Urothelium cell line (cell line): ENCODE measurements at regions not wholly inside any gene's neighbourhood (a gene's known extent, or its start where the extent isn't known, plus 50 kb on each side); places are given as distances from the start of the nearest gene placed in this dataset.
"Not testable (repeated sequence)": the region's sequence is repeated elsewhere in the genome, so short reads cannot be mapped to it uniquely, and the experiment has no call there.

Experiments used
- DNase-seq: peaks from one replicate; pipeline ENCODE4 v3.0.0; 2011; ENCODE audit warnings: low spot score, mixed read lengths
- FAIRE-seq: peaks from 2 replicates; lab custom pipeline; 2011; peaks lifted over from hg19 to GRCh38; lab: Jason Lieb, UNC

DNA sequence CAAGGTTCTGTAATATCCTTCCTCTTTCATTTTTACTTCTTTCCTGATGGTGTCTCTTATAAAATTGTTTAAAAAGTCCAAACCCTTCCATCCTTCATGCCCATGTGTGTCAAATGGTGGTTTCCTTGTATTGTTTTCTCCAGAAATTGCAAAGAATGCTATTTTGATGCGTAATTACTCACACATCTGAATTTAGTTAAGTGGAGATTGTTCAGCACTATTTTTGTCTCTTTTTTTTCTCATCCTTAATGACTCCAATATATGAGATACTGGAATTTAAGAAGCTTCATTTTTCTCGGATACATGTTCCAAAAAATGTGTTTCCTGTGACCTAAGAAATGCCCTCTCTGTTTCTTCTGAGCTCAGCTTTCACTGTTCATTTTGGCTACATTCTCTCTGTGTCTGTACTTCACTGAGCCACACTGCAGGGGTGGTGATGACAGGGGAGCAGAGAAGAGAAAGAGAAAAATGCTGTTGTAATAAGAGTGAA, 799.8 kb downstream of the DIPK2A start:
- no peak for DNase-seq
- no peak for FAIRE-seq

DNA sequence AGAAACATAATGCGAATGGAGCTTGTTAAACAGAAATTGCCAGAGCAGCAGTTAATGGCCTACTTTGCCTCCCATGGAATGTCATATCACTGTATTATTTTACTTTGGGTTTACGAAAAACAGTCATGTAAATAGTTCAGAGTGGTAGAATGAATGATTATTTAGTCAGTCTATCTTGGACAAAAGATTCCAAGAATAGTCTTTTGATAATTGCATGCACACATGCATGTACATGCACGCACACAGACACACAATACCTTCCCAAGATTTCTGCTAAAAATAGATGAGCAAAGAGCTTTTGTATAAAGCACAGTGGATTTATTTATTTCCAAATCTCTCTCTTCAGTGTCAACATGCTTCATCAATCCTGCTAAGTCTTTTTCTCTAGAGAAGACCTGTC, 800.7 kb downstream of the DIPK2A start:
- DNase-seq (no peak), FAIRE-seq (no peak)

DNA sequence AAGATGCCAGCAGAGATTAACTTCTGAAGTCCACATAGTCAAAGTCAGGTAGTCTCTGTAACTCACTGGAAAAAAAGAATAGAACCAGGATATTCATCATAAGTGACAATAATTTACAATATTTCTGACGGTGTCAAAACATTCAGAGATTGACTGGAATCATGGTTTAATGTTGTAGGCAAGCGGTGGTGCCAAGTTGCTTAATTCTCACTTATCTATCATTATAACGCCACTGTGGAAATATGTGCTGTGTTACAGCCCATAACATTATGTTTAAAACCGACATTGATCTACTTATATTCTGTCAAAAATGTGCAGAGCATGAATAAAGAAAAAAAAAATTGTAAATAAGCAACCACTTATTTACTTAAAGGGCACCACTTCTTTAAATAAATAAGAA, 801.7 kb downstream of the DIPK2A start:
- DNase-seq (no peak), FAIRE-seq (no peak)

DNA sequence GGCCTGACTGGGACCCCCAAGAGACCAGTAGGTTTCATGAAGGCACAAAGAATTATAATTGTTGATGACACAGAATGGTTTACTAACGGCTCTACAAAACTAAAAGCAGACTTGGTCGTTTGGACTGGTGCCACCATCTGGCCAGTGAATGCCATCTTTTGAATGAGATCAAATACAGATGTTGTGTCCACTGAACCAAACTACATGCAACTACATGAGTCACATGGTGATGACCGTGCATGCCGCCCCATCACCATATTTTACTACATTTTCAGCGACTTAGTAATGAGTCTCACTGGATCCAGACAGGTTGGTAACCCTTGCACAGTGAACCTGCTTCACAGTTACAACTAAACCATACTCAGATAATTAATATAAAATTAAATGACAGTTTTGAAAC, 803.3 kb downstream of the DIPK2A start:
- DNase-seq = no peak
- FAIRE-seq = no peak

DNA sequence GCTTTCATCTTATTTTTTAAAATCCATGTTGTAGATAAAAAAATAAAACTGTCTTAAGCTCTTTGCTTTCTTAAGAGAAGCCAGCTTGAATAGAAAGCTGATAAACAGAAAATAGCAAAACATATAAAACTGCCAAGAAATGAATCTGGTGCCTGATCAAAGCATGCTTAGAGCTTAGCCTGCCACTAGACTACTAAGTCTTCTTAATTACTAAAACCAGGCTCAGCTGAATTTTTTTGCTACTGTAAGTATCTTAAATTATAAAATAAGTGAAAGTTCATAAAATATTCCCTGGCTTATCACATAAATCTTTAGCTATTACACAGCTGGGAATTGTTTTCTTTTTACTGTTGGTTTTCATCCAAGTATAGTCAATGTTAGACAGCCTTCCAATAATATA, 803.9 kb downstream of the DIPK2A start:
- FAIRE-seq = no peak
- no peak for DNase-seq

DNA sequence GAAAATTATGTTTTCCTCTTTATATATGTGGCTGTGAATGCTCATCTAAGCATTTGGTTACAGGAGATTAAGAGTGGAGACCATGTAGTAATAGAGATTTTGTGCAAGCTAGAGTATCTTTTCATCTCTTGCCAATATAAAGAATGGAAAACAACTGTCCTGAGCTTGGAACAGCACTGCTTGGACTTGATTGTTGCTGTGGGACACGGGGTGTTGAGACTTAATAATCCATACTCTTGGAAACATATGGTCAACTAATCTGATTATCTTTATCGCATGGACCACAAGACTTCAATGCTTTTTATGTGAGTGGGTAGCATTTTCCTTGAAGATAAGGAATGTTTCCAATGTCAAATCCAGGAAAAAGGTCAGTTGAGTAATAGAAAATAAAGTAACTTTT, 806.3 kb downstream of the DIPK2A start:
- no peak for FAIRE-seq
- no peak for DNase-seq

DNA sequence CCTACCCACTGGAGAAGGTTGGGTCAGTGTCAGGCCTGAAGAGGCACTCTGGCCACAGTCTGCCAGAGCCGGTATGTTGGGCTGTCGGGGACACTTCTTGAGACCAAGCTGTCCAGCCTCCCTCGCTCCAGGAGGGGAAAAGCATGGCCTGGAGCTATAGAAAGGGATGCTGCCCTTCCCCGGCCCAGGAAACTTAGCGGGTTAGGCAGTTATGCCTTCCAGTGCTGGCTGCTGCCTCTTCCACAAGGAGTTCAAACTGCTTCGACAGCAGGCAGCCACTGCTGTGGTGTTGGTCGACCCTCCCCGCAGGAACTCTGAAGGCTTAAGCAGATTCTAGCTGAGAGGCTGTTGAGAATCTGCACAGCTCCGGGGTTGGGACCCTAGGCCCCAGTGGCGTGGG, 819.4 kb downstream of the DIPK2A start:
- no peak for FAIRE-seq

DNA sequence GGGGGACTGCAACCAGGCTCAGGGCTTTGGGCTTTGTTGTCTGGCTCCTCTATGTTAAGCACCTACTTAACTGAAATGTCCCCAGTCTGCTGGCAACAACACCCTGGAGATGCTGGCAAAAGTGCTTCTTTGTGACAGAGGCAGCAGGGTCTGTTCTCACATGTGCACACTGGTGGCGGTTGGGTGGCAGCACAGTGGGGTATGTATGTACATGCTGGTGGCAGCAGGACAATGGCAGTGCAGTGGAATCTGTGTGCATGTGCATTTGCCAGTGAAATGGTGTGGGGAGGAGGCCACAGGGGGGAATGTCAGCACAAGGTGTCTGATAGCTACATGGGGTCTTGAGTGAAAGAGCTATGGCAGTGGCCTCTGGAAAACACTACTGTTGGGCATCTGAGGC, 830.3 kb downstream of the DIPK2A start:
- FAIRE-seq (no peak), DNase-seq (no peak)

More for the DNA sequence above, 819.4 kb downstream of the DIPK2A start:
- no peak for DNase-seq

DNA sequence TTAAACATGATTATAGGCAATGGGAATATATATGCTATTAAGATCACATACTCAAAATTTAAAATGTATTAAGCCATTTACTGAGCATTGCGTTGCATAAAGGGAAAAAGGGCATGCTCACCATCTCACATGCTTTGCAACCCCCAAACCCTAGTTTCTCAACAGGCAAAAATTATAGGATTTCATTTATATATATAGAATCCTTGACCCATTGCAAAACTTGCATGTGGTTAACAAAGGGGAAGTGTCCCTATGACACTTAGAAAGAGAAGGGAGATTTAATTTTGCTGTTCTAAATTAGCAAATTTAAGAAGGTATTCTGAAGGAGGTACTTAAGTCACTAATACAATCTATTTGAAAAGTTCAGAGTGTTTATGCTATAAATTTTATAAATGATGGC, 837.8 kb downstream of the DIPK2A start:
- no peak for FAIRE-seq
- DNase-seq = no peak

DNA sequence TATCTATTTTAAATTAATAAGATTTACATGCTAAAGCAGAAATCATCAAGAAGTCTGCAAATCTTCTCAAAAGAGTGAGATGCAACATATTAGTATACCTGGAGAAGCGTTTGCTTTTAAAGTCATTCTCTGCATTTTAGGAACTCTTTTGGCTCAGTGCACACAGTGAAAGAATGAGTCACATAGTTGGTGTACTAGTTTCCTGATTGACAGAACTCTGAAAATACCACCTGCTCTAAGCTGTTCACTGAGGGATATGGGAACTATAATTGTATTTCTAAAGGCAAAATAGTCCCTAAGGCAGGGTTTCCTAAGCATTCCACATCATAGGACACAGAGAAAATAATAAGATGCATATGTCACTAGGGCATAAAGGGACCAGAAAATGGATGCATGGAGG, 838.5 kb downstream of the DIPK2A start:
- DNase-seq = no peak
- no peak for FAIRE-seq

DNA sequence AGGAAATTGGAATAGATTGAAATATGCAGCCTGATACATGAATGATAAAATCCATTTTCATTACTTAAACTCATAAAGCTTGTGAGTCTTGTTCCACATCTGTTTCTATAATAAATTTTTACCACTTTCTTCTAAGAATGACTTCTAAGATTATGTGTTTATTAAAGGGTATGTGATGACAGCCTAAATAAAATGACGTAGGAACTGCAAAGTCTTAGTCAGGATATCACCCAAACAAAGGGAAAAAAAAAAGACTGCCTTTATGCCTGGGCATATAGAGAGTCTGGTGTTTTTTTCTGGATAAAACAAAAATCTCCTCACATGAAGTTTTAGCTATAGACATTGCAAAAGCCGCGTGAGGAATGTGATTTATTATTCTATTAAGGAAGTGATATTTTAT, 844.0 kb downstream of the DIPK2A start:
- FAIRE-seq = no peak
- no peak for DNase-seq

DNA sequence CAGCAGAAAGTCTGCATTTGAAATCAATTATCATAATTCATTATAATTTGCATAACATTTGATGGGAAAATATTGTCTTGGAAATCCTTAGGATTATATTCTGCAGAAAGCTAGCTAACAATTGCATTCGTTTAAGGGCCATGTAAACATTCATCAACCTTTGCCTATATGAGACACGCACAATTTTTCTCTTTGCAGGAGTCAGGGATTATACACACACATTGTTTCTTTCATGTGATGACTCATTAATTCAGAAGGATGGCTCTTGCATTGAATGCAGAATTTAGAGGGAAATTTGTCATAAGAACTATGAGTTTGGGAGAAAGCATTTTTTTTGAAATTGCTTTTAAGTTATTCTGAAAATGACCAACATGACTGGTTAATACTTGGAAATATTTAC, 844.7 kb downstream of the DIPK2A start:
- DNase-seq = no peak
- no peak for FAIRE-seq

DNA sequence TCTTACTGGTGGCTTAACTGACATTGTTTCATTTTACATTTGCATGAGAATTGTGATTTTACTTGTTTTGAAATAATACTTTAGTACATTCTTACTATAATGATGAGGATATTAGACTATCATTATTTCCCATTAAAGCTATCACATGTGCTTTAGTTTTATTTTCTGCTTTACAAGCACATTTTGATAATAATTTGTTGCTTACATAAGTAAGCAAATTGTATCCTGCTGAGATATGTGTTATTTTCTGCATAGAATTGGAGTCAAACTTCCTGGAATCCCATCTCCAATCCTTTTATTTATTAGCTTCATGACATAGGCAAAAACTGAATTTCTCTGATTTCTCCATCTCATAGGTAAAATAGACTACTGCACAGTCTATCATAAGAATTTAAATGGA, 847.4 kb downstream of the DIPK2A start:
- FAIRE-seq = no peak
- no peak for DNase-seq

DNA sequence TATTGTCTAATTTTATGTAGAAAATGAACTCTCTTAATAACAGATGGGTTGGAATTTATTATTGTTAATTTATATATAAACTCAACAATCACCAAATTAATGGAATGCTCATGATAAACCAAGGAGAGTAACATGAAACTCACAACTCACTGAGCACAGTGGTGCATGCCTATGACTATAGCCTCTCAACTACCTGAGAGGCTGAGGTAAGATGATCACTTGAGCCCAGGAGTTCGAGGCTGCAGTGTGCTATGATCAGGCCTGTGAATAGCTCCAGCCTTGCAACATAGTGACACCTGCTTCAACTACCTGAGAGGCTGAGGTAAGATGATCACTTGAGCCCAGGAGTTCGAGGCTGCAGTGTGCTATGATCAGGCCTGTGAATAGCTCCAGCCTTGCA, 848.6 kb downstream of the DIPK2A start:
- FAIRE-seq = not testable (repeated sequence)

DNA sequence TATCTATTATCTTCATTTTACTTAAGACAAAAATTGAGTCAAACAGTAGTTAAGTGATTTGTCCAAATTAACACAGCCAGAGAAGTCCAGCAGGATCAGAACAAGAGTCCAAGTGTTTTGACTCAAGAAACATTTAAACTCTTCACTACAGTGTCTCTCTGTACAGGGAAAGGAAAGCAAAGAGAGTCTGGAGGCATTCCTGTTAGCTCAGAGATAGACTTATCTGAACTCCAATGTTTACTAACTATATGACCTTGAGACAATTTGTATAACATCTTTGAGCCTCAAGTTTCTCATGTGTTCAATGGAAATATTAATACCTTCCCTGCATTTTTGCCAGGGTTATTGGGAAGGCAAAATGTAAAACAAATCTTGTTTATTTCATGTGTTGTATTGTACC, 849.1 kb downstream of the DIPK2A start:
- FAIRE-seq (no peak), DNase-seq (no peak)

More for the DNA sequence above, 848.6 kb downstream of the DIPK2A start:
- not testable (repeated sequence) for DNase-seq

DNA sequence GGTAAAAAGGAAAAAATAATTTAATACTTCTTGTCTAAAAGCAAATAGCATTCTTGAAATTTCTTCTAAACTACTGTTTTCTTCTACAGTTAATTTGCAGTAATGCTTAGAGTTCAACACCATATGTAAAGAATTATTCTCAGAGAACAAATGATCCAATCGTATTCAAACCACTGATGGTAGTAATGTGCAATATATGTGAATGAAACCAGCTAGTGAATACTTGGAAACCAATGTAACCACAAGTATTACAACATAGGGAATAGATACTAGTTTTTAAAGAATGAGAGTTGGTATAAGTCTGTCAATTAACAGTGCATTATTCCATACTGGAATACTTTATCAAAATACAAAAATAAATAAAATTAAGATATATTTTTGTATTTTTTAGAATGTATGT, 850.0 kb downstream of the DIPK2A start:
- DNase-seq = no peak
- FAIRE-seq = no peak

DNA sequence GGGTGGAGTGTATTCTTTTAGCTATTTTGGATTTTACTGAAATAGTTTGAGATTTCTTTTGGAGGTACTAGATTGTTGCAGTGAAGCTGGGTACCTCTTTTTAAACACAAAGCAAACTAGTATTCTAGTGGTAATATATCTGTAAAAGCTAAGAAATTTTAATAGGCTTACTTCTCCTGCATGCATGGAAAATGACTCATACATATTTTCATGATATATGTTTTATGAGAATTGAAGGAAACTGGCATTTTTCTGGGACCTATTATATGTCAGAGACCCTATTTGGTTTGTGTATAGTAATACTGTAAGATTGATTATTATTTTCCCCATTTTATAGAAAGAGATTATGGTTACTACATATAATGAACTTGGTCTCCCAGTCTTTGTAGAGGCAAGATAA, 851.0 kb downstream of the DIPK2A start:
- DNase-seq = no peak
- no peak for FAIRE-seq

DNA sequence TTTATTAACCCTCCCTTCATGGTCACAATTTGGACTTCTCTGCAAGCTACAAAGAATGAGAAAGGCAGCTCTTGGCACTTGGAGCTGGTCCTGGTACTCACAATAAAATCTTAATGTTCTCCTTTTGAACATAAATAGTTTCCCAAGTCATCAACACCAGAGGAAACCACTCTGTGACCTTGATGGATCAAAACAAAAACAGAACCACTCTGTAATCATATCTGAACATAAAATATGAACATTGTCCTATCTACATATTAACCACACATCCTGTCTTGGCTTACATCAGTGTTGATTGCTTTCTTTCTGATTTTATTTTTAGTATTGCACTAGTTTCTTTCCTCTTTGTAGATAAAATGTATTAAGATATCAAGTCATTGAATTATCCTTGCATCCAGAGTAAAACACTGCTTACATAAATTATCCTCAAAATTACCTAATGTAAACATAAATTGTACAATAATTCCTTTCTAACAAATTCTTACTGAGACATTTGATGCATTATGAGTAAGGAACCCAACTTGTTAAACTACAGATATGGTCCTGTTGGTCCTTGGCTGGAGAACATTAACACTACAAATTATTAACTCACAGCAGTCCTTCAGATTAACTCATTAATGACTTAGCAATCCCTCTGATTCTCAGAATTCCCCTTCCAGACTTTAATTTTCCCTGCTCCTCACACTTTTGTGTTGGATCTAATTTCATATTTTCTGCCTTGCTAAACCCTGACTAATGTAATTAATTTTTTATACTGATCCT, 860.5 kb downstream of the DIPK2A start:
- no peak for FAIRE-seq
- DNase-seq = no peak

DNA sequence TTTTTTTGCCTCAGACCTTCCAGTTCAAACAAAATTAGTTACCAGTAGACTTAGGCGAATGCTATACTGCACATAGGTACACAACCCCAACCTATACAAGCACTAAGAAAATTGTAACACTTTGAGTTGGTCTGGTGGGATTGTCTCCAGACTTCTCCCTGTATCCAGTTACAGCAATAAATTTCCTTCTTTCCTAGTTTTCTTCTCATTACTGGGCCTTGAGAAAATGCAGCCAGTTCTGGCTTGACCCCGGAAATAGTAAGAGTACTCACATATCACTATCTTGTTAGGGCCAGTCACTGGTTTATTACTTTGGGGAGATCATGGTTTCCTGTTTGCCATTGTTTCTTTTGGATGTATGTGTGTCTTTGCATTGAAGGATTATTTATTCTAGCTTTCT, 868.4 kb downstream of the DIPK2A start:
- no peak for FAIRE-seq

DNA sequence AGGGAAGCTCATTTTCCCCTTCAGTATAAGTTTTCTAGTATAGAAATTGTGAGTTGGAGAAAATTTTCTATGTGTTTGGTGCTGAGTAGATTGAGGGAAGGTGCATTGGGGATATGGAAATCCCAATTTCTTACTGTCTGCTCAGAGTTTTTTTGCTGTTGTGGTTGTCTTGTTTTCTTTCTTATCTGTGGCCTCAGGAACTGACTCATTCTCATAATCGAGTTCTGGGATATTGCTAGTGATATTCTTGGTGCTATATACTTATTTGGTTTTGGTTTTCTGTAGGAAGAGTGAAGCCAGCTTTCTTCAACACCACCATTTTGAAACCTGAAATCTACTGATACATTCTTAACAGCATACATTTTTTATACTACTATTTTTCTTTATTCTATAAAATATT, 869.2 kb downstream of the DIPK2A start:
- FAIRE-seq = no peak
- no peak for DNase-seq

More for the DNA sequence above, 868.4 kb downstream of the DIPK2A start:
- no peak for DNase-seq

DNA sequence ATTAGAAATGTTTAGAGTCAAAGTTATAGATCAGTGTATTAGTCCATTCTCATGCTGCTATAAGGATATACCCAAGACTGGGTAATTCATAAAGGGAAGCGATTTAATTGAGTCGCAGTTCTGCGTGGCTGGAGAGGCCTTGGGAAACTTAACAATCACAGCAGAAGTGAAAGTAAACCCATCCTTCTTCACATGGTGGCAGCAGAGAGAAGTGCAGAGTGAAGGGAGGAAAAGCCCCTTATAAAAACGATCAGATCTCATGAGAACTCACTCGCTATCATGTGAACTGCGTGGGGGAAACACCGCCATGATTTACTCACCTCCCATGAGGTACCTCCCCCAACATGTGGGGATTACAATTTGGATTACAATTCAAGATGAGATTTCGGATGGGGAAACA, 871.5 kb downstream of the DIPK2A start:
- DNase-seq (peak; percentile 3), FAIRE-seq (no peak)

DNA sequence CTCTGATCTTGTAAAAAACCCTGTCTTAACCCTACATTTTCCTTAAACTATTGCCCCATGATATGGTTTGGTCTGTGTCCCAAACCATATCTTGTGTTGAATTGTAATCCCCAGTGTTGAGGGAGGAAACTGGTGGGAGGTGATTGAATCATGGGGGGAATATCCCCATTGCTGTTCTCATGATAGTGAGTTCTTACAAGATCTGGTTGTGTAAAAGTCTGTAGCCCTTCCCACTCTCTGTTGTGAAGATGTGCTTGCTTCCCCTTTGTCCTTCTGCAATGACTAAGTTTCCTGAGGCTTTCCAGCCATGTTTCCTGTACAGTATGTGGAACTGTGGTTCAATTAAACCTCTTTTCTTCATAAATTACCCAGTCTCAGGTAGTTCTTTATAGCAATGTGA, 881.4 kb downstream of the DIPK2A start:
- no peak for DNase-seq
- no peak for FAIRE-seq

DNA sequence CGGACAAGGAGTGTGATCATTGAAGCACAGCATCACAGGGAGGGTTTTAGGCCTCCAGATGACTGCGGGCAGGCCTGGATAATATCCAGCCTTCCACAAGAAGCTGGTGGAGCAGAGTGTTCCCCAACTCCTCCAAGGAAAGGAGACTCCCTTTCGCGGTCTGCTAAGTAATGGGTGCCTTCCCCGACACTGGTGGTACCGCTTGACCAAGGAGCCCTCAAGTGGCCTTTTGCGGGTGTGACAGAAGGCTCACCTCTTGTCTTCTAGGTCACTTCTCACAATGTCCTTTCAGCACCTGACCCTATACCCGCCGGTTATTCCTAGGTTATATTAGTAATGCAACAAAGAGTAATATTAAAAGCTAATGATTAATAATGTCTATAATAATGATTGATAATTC, 882.4 kb downstream of the DIPK2A start:
- DNase-seq, FAIRE-seq: not testable (repeated sequence)
